Gastrocnemius medialis (tissue), 4 donors: ENCODE measurements at regions not wholly inside any gene's neighbourhood (a gene's known extent, or its start where the extent isn't known, plus 50 kb on each side); places are given as distances from the start of the nearest gene placed in this dataset.

Experiments
- ATAC-seq, 2 donors: fragments of 150-250 bp; one replicate each; pipeline ENCODE4 v1.9.1; 2016
- DNase-seq, 2 donors: peaks; one replicate each; pipeline ENCODE4 v3.0.0-alpha.2; 2019
- H3K27ac ChIP-seq, 4 donors: fragments of 200-600 bp; sonication (generic); 1 replicate in 1 of 4; 2 replicates in 3 of 4; pipeline ENCODE4 v1.5.1; 2016 to 2018; ENCODE audit warnings: mild to moderate bottlenecking in 2 of 4, moderate library complexity in 1 of 4
- H3K27me3 ChIP-seq, 3 donors: fragments of 200-600 bp; sonication (generic) in 2 of 3; 1 replicate in 1 of 3; 2 replicates in 2 of 3; pipeline versions ENCODE4 v1.5.1 to v1.6.0; 2016 to 2019; ENCODE audit warnings: mild to moderate bottlenecking in 1 of 3, moderate library complexity in 1 of 3
- H3K36me3 ChIP-seq, 2 donors: fragments of 200-600 bp; sonication (generic) in 1 of 2; one replicate each; pipeline ENCODE4 v1.5.1; 2017 to 2018
- H3K4me1 ChIP-seq, 2 donors: fragments of 200-600 bp; sonication (generic) in 1 of 2; one replicate each; pipeline ENCODE4 v1.5.1; 2016 to 2017; ENCODE audit warnings: mild to moderate bottlenecking in 2 of 2
- H3K4me3 ChIP-seq, 4 donors: fragments of 200-600 bp; sonication (generic) in 3 of 4; 1 replicate in 1 of 4; 2 replicates in 3 of 4; pipeline ENCODE4 v1.5.1; 2016 to 2019; ENCODE audit warnings: mild to moderate bottlenecking in 2 of 4
- H3K9me3 ChIP-seq, 3 donors: fragments of 200-600 bp; sonication (generic) in 2 of 3; 1 replicate in 1 of 3; 2 replicates in 2 of 3; pipeline ENCODE4 v1.5.1; 2016 to 2019
- CTCF ChIP-seq, 5 experiments: fragments of 450-650 bp in 3 of 5; fragments of 200-600 bp in 2 of 5; sonication (generic) in 2 of 5; IDR thresholded peaks in 4 of 5; conservative IDR thresholded peaks in 1 of 5; 1 replicate in 4 of 5; 2 replicates in 1 of 5; pipeline ENCODE4 v1.5.1; 2016 to 2019; ENCODE audit warnings: antibody characterized with exemption in 5 of 5, mild to moderate bottlenecking in 3 of 5, moderate library complexity in 3 of 5
- POLR2A ChIP-seq, 2 donors: fragments of 450-650 bp; IDR thresholded peaks; one replicate each; pipeline ENCODE4 v1.6.1; 2017; ENCODE audit warnings: antibody characterized with exemption in 2 of 2, mild to moderate bottlenecking in 2 of 2, moderate library complexity in 2 of 2
- in situ Hi-C, 4 donors: fragments of 200-750 bp; cut with MboI; loops; one replicate each; pipeline versions ENCODE4 v1.15.0 to v1.8.0; 2017; ENCODE audit warnings: low sequenced_read_pairs in 4 of 4
- intact Hi-C: fragments of 100-400 bp; cut with DNase I; formaldehyde crosslinking; loops from one replicate; pipeline ENCODE4 v1.15.1; 2023; ENCODE audit warnings: low total_unique reads

GRCh38 chr2:126801473-126801872 is 97.2 kb upstream of the TEX51 start:
- in situ Hi-C loops (no loop called here), intact Hi-C loops (no loop called here)
- H3K4me3 ChIP-seq: no peak overlapping the region
- ATAC-seq (no peak), DNase-seq (no peak)
- H3K9me3 ChIP-seq: no peaks in the 10 kb centered on the region
- no peak overlapping the region for H3K27ac ChIP-seq
- H3K36me3 ChIP-seq: no peaks in the 10 kb centered on the region
- no peaks in the 10 kb centered on the region for H3K4me1 ChIP-seq
- TF ChIP-seq CTCF (IDR thresholded peaks at IDR 0.05 in 4 of 5, conservative IDR thresholded peaks at IDR 0.05 in 1 of 5) (no peak), POLR2A (IDR thresholded peaks at IDR 0.05) (no peak)
- H3K27me3 ChIP-seq: no peaks in the 10 kb centered on the region

- Histone ChIP-seq H3K27me3 (no peaks in the 10 kb centered on the region), H3K27ac (no peak overlapping the region), H3K36me3 (no peaks in the 10 kb centered on the region), H3K4me3 (no peak overlapping the region), H3K9me3 (no peaks in the 10 kb centered on the region), H3K4me1 (no peaks in the 10 kb centered on the region)
- ATAC-seq (no peak), DNase-seq (no peak)
- intact Hi-C loops (no loop called here), in situ Hi-C loops (no loop called here)
- no peak for TF ChIP-seq POLR2A (IDR thresholded peaks at IDR 0.05)
- TF ChIP-seq CTCF (IDR thresholded peaks at IDR 0.05 in 4 of 5, conservative IDR thresholded peaks at IDR 0.05 in 1 of 5): no peak
Observed at GRCh38 chr2:126802316-126802715, 96.4 kb upstream of the TEX51 start.

GRCh38 chr2:126802774-126803433 is 95.8 kb upstream of the TEX51 start:
- H3K36me3 ChIP-seq: no peaks in the 10 kb centered on the region
- intact Hi-C loops (no loop called here), in situ Hi-C loops (no loop called here)
- no peaks in the 10 kb centered on the region for H3K9me3 ChIP-seq
- H3K27me3 ChIP-seq: no peaks in the 10 kb centered on the region
- no peak for TF ChIP-seq POLR2A (IDR thresholded peaks at IDR 0.05)
- ATAC-seq (no peak), DNase-seq (no peak)
- H3K4me3 ChIP-seq: no peak overlapping the region
- H3K4me1 ChIP-seq: no peaks in the 10 kb centered on the region
- no peak overlapping the region for H3K27ac ChIP-seq

- Histone ChIP-seq H3K36me3 (no peaks in the 10 kb centered on the region), H3K4me3 (no peak overlapping the region), H3K9me3 (no peaks in the 10 kb centered on the region), H3K4me1 (no peaks in the 10 kb centered on the region), H3K27me3 (no peaks in the 10 kb centered on the region), H3K27ac (no peak overlapping the region)
- no peak for TF ChIP-seq POLR2A (IDR thresholded peaks at IDR 0.05)
- no peak for TF ChIP-seq CTCF (IDR thresholded peaks at IDR 0.05 in 4 of 5, conservative IDR thresholded peaks at IDR 0.05 in 1 of 5)
- in situ Hi-C loops: no loop called here
- intact Hi-C loops: no loop called here
- ATAC-seq: no peak
- no peak for DNase-seq
Observed at GRCh38 chr2:126803434-126803775, 95.3 kb upstream of the TEX51 start.

- H3K36me3 ChIP-seq: no peaks in the 10 kb centered on the region
- no peaks in the 10 kb centered on the region for H3K27me3 ChIP-seq
- no peak for ATAC-seq
- H3K9me3 ChIP-seq: no peaks in the 10 kb centered on the region
- in situ Hi-C loops (no loop called here), intact Hi-C loops (no loop called here)
- H3K4me1 ChIP-seq: no peaks in the 10 kb centered on the region
- no peak for TF ChIP-seq CTCF (IDR thresholded peaks at IDR 0.05 in 4 of 5, conservative IDR thresholded peaks at IDR 0.05 in 1 of 5)
- TF ChIP-seq POLR2A (IDR thresholded peaks at IDR 0.05): no peak
- DNase-seq: no peak
- H3K27ac ChIP-seq: no peak overlapping the region
- no peak overlapping the region for H3K4me3 ChIP-seq
Observed at GRCh38 chr2:126804347-126804746, 94.3 kb upstream of the TEX51 start.
